SK-N-MC (cell line): ENCODE measurements at regions not wholly inside any gene's neighbourhood (a gene's known extent, or its start where the extent isn't known, plus 50 kb on each side); places are given as distances from the start of the nearest gene placed in this dataset.

ENCODE experiments used
- DNase-seq: peaks from one replicate; pipeline ENCODE4 v3.0.0-alpha.2; 2011; ENCODE audit warnings: low read depth, low spot score
- H3K27ac ChIP-seq: fragments of 200-600 bp; sonication (generic); 2 replicates; pipeline ENCODE4 v1.5.1; 2016; ENCODE audit warnings: mixed run types
- H3K36me3 ChIP-seq: fragments of 200-600 bp; sonication (generic); 2 replicates; pipeline ENCODE4 v1.6.1; 2017; ENCODE audit warnings: antibody characterized with exemption, low read length, mixed read lengths; ENCODE audit not compliant: insufficient read depth
- H3K4me3 ChIP-seq: fragments of 200-600 bp; sonication (generic); 2 replicates; pipeline ENCODE4 v1.5.1; 2016
- H3K9ac ChIP-seq: fragments of 200-600 bp; sonication (generic); 2 replicates; pipeline ENCODE4 v1.8.0; 2017; ENCODE audit warnings: mixed run types, mixed read lengths; ENCODE audit not compliant: insufficient read length
- H3K9me3 ChIP-seq: fragments of 200-600 bp; sonication (generic); 2 replicates; pipeline ENCODE4 v1.6.1; 2017; ENCODE audit warnings: low read depth, mild to moderate bottlenecking, antibody characterized with exemption, low read length, moderate library complexity, mixed read lengths
- EZH2 ChIP-seq: fragments of 200-600 bp; sonication (generic); IDR thresholded peaks from one replicate; pipeline ENCODE4 v1.6.1; 2017; ENCODE audit warnings: antibody characterized with exemption
- FOXP2 ChIP-seq: optimal IDR thresholded peaks from 2 replicates; pipeline ENCODE3; 2011; ENCODE audit warnings: mild to moderate bottlenecking, moderate library complexity; ENCODE audit not compliant: insufficient read depth; ENCODE audit errors: extremely low read length, control extremely low read depth
- POLR2AphosphoS5 ChIP-seq: IDR thresholded peaks from 2 replicates; pipeline ENCODE4 v1.6.1; 2012; ENCODE audit warnings: mild to moderate bottlenecking, low read depth, low read length, borderline replicate concordance

DNA sequence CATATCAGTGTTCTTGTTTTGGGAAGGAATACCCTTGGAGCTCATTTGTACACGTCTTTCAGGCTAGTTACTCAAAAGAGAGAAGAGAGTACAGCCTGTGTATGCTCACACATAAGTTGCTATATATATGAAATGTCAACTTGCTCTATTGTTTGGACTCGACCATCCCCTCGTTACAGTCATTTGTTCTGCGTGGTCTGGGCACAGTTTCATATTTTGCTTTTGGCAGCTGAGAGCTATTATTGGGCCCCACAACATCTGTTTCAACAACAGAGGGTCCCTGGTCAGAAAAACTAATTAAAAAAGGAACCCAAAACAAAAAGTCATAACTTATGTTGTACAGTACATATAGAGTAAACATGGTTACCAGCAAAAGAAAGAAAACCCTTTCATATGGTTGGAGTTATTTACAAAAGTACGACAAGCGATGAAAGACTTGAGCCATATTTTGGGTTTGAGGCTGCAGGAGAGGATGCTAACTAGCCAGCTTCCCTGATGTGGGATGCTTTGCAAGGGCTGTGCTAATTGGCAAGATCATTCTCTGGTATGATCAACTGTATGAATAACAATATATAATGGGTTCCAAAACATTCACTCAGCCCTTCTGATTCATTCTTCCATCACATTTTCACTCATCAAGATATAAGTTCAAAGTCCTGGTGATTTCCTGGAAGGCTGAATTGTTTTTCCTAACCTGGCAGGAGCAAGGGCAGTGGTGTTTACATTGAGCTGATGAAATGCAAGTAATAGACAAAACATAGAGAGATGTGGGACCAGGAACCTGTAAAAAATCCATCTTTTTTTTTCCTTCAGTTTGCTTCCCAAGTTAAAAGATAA, 137.9 kb downstream of the RPS12 start:
- Histone ChIP-seq H3K27ac (no peak overlapping the region), H3K9me3 (no peaks in the 10 kb centered on the region), H3K9ac (no peak overlapping the region), H3K4me3 (no peak overlapping the region), H3K36me3 (no peaks in the 10 kb centered on the region)
- TF ChIP-seq POLR2AphosphoS5 (no peak), EZH2 (no peak), FOXP2 (no peak)
- no peak for DNase-seq

DNA sequence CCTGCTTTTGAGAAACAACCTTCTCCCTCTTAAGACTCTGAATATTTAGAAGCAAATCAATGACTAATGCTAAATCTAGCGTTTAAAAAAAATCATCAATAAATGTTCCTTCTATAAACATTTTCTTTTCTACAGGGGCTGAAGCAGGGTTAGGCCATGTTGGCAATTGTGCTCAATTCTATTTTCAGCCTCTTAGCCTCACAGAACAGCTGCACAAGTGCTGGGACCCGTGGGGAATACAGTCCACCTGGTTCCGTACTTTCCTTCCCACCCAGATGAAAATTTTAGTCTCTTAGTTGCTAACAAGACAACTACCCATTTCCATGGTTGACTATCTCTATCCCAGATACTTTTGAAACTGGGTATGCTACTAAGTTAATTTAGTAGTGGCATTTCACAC, 138.6 kb downstream of the RPS12 start:
- Histone ChIP-seq H3K9ac (no peak overlapping the region), H3K27ac (no peak overlapping the region)

DNA sequence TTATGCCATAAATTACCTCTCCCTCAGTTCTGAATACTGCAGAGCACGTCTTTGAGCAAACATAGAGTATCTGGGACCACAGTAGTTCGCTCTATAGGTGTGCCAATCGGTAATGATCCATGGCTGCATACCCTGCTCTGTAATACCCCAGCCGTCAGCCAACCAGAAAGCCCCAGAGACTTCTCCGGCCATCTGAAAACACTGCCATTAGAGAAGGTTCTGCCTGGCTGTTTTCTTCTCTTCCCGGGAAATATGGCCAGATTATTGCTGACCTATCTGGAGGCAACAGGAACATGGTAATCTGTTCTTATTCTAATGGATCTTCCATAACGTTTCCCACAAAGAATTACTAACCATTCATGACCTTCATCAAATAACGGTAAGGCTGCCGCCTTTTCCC, 139.9 kb downstream of the RPS12 start:
- no peak overlapping the region for H3K4me3 ChIP-seq

More for the DNA sequence above, 138.6 kb downstream of the RPS12 start:
- H3K4me3 ChIP-seq = no peak overlapping the region
- H3K36me3 ChIP-seq = no peaks in the 10 kb centered on the region
- no peak for DNase-seq
- no peaks in the 10 kb centered on the region for H3K9me3 ChIP-seq
- no peak for TF ChIP-seq EZH2
- TF ChIP-seq FOXP2 = no peak
- TF ChIP-seq POLR2AphosphoS5 = no peak

DNA sequence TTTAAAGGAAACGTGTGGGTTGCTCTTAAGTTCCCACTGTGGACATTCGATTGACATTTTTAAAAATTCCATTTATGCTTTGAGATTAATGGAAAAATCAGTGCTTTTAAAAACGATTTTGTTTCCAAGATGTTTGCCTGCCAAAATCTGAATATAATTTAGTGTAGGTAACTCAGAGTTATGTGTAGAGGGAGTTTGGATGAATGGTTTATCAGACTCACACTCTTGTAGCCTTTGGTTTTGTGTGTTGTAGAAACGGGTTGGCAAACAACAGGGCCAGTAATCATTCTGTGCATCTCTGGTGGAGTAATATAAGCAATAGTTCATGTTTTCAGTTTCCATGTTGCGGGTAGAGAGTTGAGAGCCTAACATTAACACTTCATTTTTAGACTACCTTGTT, 140.6 kb downstream of the RPS12 start:
- H3K9ac ChIP-seq = no peak overlapping the region
- H3K4me3 ChIP-seq = no peak overlapping the region
- no peak overlapping the region for H3K27ac ChIP-seq
- no peaks in the 10 kb centered on the region for H3K9me3 ChIP-seq
- TF ChIP-seq FOXP2 (no peak), EZH2 (no peak), POLR2AphosphoS5 (no peak)
- H3K36me3 ChIP-seq = no peaks in the 10 kb centered on the region
- DNase-seq = no peak

More for the DNA sequence above, 139.9 kb downstream of the RPS12 start:
- H3K9ac ChIP-seq = no peak overlapping the region
- H3K36me3 ChIP-seq = no peaks in the 10 kb centered on the region
- no peaks in the 10 kb centered on the region for H3K9me3 ChIP-seq
- no peak for TF ChIP-seq POLR2AphosphoS5
- TF ChIP-seq EZH2 = no peak
- no peak for TF ChIP-seq FOXP2
- DNase-seq = no peak
- no peak overlapping the region for H3K27ac ChIP-seq

DNA sequence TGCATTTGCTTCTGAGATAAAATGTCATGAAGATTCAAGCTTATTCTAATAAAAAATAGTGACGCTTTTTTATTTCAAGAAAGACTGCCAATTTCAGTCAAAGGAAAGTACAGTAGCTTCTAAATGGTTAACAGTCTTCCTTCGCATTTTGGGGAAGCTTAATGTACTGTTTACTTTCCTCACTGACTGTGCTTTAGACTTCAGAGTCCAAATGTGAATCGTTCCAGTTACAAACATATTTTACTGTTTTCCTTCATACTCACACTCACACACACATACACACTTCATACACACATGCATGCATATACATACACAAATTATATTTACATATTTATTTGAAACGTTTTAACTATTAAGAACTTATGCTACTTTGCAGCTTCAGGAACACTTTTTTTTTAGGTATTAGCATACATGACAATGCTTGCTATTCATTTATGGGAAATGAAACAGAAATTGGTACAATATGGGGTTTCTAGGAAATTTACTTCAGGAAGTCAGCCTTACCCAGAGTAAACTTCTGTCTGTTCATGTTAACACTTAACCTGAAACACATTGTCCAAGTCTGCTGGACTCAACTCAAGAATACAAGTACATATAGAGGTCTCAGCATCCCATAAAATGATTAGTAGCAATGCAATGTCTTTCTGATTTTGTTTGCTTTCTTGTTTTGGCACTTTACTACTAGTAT, 145.4 kb downstream of the RPS12 start:
- Histone ChIP-seq H3K4me3 (no peak overlapping the region), H3K9me3 (no peaks in the 10 kb centered on the region), H3K9ac (no peak overlapping the region), H3K36me3 (no peaks in the 10 kb centered on the region), H3K27ac (no peak overlapping the region)
- no peak for DNase-seq
- TF ChIP-seq EZH2 = no peak
- no peak for TF ChIP-seq POLR2AphosphoS5
- TF ChIP-seq FOXP2 = no peak

DNA sequence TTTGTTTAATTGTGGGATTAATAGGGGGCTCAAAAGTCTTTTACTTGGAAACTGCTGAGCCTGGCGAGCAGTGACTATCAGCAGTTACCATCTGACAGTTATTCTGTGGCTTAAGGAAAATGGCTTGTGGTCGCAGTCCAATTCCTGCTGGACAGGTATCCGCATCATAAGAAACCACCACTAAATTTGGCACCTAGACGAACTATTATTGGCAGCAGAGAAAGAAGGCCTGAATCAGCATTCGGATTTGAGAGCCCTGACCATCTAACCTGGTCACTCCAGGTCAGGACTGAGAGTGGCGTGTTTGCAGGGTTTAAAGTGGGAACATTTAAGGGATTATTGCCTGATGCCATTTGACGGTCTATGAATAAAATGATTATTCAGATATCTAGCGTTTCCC, 146.4 kb downstream of the RPS12 start:
- no peak for DNase-seq
- no peak overlapping the region for H3K4me3 ChIP-seq
- no peak overlapping the region for H3K27ac ChIP-seq
- H3K9ac ChIP-seq = no peak overlapping the region
- TF ChIP-seq EZH2 (no peak), FOXP2 (no peak), POLR2AphosphoS5 (no peak)
- no peaks in the 10 kb centered on the region for H3K9me3 ChIP-seq
- no peaks in the 10 kb centered on the region for H3K36me3 ChIP-seq

DNA sequence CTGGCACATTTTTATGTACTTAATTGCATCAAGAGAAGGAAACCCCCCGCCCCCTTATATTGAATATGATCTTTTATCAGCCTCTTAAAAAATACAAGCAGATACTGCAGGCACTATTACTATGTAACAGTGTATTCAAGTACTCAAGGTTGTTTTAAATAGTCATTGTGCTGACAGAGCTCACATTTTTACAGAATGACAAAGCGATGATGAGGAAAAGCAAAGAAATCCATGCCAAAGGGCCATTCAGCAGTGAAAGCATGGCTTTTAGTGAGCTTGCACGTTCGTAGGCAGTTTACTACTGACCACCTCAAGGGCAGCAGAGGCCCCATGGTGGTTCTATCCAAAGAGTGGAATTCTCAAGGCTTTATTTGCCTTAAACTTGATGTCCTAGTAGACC, 146.8 kb downstream of the RPS12 start:
- no peak overlapping the region for H3K4me3 ChIP-seq
- TF ChIP-seq EZH2 (no peak), FOXP2 (no peak), POLR2AphosphoS5 (no peak)
- DNase-seq = no peak
- no peak overlapping the region for H3K27ac ChIP-seq
- no peaks in the 10 kb centered on the region for H3K9me3 ChIP-seq
- no peak overlapping the region for H3K9ac ChIP-seq
- no peaks in the 10 kb centered on the region for H3K36me3 ChIP-seq

DNA sequence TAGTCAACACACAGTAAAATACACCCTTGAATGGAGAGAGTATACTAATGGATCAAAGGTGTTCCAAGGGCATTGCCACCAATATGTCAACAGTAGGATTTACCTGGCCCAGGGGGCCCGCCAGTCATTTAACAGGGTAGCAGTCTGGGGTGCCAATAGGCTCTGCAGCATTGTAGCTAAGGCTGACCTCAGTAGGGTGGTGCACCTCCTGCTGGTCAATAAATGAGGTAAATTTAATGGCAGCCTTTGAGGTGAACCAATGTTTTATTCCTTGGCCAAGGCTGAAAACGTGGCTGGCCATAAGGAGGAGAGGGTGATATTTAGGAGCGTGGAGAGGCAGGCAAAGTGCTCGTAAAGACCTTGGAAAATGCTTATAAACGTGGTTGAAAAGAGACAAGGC, 147.2 kb downstream of the RPS12 start:
- no peaks in the 10 kb centered on the region for H3K9me3 ChIP-seq
- no peak overlapping the region for H3K27ac ChIP-seq
- H3K4me3 ChIP-seq = no peak overlapping the region
- no peak overlapping the region for H3K9ac ChIP-seq
- H3K36me3 ChIP-seq = no peaks in the 10 kb centered on the region
- TF ChIP-seq POLR2AphosphoS5 = no peak
- TF ChIP-seq FOXP2 = no peak
- TF ChIP-seq EZH2 = no peak
- DNase-seq = no peak
